Liver (tissue), 8 donors: ENCODE measurements at regions not wholly inside any gene's neighbourhood (a gene's known extent, or its start where the extent isn't known, plus 50 kb on each side); places are given as distances from the start of the nearest gene placed in this dataset.
"Not testable (repeated sequence)": the region's sequence is repeated elsewhere in the genome, so short reads cannot be mapped to it uniquely, and the experiment has no call there.

Experiments
- DNase-seq: peaks from one replicate; pipeline ENCODE4 v3.0.0-alpha.2; 2017; ENCODE audit warnings: low spot score
- H3K27ac ChIP-seq, 2 donors: one replicate each; pipeline ENCODE4 v1.7.0; 2013; ENCODE audit warnings: inconsistent platforms in 2 of 2, low read length in 2 of 2, control low read depth in 1 of 2, low read depth in 1 of 2, mild to moderate bottlenecking in 1 of 2
- H3K27me3 ChIP-seq, 4 donors: one replicate each; pipeline versions ENCODE4 v1.6.1 to v1.7.0; 2013; ENCODE audit warnings: low read length in 3 of 4, inconsistent platforms in 1 of 4, mild to moderate bottlenecking in 1 of 4, moderate library complexity in 1 of 4; ENCODE audit not compliant: control insufficient read depth in 4 of 4, insufficient read depth in 4 of 4
- H3K36me3 ChIP-seq, 4 donors: one replicate each; pipeline versions ENCODE4 v1.6.1 to v1.7.0; 2013; ENCODE audit warnings: low read length in 3 of 4, mild to moderate bottlenecking in 3 of 4, low read depth in 1 of 4, moderate library complexity in 1 of 4; ENCODE audit not compliant: control insufficient read depth in 4 of 4, insufficient read depth in 3 of 4
- H3K4me1 ChIP-seq, 4 donors: one replicate each; pipeline versions ENCODE4 v1.6.1 to v1.7.0; 2013; ENCODE audit warnings: low read length in 3 of 4, mild to moderate bottlenecking in 3 of 4, moderate library complexity in 1 of 4; ENCODE audit not compliant: control insufficient read depth in 4 of 4, insufficient read depth in 4 of 4
- H3K4me3 ChIP-seq, 3 donors: one replicate each; pipeline versions ENCODE4 v1.6.1 to v1.7.0; 2013; ENCODE audit warnings: low read length in 3 of 3, control low read depth in 1 of 3, low read depth in 1 of 3, mild to moderate bottlenecking in 1 of 3
- H3K9ac ChIP-seq, 2 donors: one replicate each; pipeline ENCODE4 v1.7.0; 2013; ENCODE audit warnings: low read length in 2 of 2, mild to moderate bottlenecking in 2 of 2, moderate library complexity in 2 of 2, control low read depth in 1 of 2, low read depth in 1 of 2
- H3K9me3 ChIP-seq, 4 donors: one replicate each; pipeline versions ENCODE4 v1.6.1 to v1.7.0; 2013; ENCODE audit warnings: low read length in 3 of 4; ENCODE audit not compliant: control insufficient read depth in 4 of 4
- EGR1 ChIP-seq, 2 donors: IDR thresholded peaks; 2 replicates each; pipeline ENCODE4 v1.6.1; 2016 to 2018; ENCODE audit warnings: antibody characterized with exemption in 2 of 2, low read depth in 2 of 2
- FOXA1 ChIP-seq: IDR thresholded peaks from 2 replicates; pipeline ENCODE4 v1.6.1; 2016; ENCODE audit warnings: antibody characterized with exemption
- FOXA2 ChIP-seq: IDR thresholded peaks from 2 replicates; pipeline ENCODE4 v1.6.1; 2016; ENCODE audit warnings: antibody characterized with exemption
- GABPA ChIP-seq, 2 donors: IDR thresholded peaks in 1 of 2; conservative IDR thresholded peaks in 1 of 2; 2 replicates each; pipeline ENCODE4 v1.6.1; 2016; ENCODE audit warnings: antibody characterized with exemption in 2 of 2, mild to moderate bottlenecking in 1 of 2, moderate library complexity in 1 of 2
- JUND ChIP-seq, 2 donors: IDR thresholded peaks; 2 replicates each; pipeline ENCODE4 v1.6.1; 2016; ENCODE audit warnings: antibody characterized with exemption in 2 of 2
- NR2F2 ChIP-seq: IDR thresholded peaks from 2 replicates; pipeline ENCODE4 v1.6.1; 2016; ENCODE audit warnings: antibody characterized with exemption
- RAD21 ChIP-seq, 2 donors: IDR thresholded peaks; 2 replicates each; pipeline ENCODE4 v1.6.1; 2016; ENCODE audit warnings: antibody characterized with exemption in 2 of 2, mild to moderate bottlenecking in 2 of 2
- RXRA ChIP-seq, 2 donors: IDR thresholded peaks; 2 replicates each; pipeline ENCODE4 v1.6.1; 2017 to 2018; ENCODE audit warnings: antibody characterized with exemption in 2 of 2, mild to moderate bottlenecking in 1 of 2
- SP1 ChIP-seq: IDR thresholded peaks from 2 replicates; pipeline ENCODE4 v1.6.1; 2018; ENCODE audit warnings: antibody characterized with exemption, mild to moderate bottlenecking
- TAF1 ChIP-seq: conservative IDR thresholded peaks from 2 replicates; pipeline ENCODE4 v1.6.1; 2016; ENCODE audit warnings: antibody characterized with exemption, mild to moderate bottlenecking
- YY1 ChIP-seq: IDR thresholded peaks from 2 replicates; pipeline ENCODE4 v1.6.1; 2016; ENCODE audit warnings: antibody characterized with exemption, mild to moderate bottlenecking
- WGBS: extraction: QIAGEN DNeasy Blood & Tissue Kit; methylation state at CpG from one replicate; pipeline ENCODE4 v1.1.7; 2013; 5-methylcytosine and 5-hydroxymethylcytosine counted together
- TF ChIP-seq, protein P1 (sequence below): IDR thresholded peaks from 2 replicates; pipeline ENCODE4 v1.6.1; 2016; ENCODE audit warnings: antibody characterized with exemption, mild to moderate bottlenecking
- TF ChIP-seq, protein P2 (sequence below): fragments of 150-350 bp; IDR thresholded peaks from 2 replicates; pipeline ENCODE4 v1.5.1; 2017; ENCODE audit warnings: improper control_type of control experiment, low read depth, low read length; ENCODE audit not compliant: missing input control
- TF ChIP-seq, protein P3 (sequence below): IDR thresholded peaks from 2 replicates; pipeline ENCODE4 v1.6.1; 2016; ENCODE audit warnings: antibody characterized with exemption
- donor health status: healthy.
- donor health status: healthy.
- donor health status: healthy.
- donor health status: healthy.
- donor health status: healthy.

DNA sequence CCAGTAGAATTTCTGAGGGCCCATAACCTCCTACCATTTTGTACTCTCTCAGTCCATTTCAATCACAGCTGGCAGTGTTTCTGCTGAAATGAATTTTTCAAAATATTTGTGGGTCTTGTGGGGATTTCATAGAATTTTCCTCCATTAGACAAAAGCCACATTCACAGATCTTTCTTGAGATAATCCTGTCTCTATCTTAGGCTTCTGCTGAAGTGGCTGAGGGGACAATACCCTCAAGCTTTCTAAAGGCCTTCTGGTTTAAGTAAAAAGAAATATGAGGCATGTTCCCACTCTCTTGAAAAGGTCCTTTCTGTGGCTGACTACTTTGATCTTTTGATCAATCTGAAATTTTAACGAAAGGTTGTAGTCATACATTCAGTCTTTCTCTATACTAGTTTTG is 1930.0 kb upstream of the AGA start:
- WGBS, result 74% methylated on average over 1 of the region's 1 CpG

DNA sequence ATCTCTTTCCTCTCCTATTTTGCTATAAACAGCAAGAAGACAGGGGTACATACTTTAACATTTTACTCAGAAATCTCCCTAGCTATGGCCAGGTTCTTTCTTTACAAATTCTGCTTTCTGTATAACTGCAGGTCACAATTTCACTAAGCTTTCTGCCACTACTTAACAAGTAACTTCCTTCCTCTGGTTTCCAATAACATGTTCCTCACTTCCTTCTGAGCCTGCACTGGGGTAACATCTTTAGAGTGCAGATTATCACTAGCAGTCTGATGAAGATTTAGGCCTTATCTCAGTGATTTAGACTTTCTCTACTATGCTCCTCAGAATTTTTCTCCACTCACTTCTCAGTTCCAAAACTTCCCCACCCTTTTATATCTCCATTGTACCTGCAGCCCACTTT is 1930.5 kb upstream of the AGA start:
- Histone ChIP-seq H3K36me3 (no peaks in the 10 kb centered on the region), H3K27ac (no peak overlapping the region), H3K9ac (no peak overlapping the region), H3K9me3 (no peaks in the 10 kb centered on the region), H3K4me1 (no peaks in the 10 kb centered on the region), H3K4me3 (no peak overlapping the region), H3K27me3 (no peaks in the 10 kb centered on the region)
- TF ChIP-seq EGR1 (IDR thresholded peaks at IDR 0.05; ENCODE audit: low read depth in 2 of 2), result no peak
- TF ChIP-seq, protein P1, sequence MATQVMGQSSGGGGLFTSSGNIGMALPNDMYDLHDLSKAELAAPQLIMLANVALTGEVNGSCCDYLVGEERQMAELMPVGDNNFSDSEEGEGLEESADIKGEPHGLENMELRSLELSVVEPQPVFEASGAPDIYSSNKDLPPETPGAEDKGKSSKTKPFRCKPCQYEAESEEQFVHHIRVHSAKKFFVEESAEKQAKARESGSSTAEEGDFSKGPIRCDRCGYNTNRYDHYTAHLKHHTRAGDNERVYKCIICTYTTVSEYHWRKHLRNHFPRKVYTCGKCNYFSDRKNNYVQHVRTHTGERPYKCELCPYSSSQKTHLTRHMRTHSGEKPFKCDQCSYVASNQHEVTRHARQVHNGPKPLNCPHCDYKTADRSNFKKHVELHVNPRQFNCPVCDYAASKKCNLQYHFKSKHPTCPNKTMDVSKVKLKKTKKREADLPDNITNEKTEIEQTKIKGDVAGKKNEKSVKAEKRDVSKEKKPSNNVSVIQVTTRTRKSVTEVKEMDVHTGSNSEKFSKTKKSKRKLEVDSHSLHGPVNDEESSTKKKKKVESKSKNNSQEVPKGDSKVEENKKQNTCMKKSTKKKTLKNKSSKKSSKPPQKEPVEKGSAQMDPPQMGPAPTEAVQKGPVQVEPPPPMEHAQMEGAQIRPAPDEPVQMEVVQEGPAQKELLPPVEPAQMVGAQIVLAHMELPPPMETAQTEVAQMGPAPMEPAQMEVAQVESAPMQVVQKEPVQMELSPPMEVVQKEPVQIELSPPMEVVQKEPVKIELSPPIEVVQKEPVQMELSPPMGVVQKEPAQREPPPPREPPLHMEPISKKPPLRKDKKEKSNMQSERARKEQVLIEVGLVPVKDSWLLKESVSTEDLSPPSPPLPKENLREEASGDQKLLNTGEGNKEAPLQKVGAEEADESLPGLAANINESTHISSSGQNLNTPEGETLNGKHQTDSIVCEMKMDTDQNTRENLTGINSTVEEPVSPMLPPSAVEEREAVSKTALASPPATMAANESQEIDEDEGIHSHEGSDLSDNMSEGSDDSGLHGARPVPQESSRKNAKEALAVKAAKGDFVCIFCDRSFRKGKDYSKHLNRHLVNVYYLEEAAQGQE, result no peak
- TF ChIP-seq FOXA1, result no peak
- TF ChIP-seq, protein P2, sequence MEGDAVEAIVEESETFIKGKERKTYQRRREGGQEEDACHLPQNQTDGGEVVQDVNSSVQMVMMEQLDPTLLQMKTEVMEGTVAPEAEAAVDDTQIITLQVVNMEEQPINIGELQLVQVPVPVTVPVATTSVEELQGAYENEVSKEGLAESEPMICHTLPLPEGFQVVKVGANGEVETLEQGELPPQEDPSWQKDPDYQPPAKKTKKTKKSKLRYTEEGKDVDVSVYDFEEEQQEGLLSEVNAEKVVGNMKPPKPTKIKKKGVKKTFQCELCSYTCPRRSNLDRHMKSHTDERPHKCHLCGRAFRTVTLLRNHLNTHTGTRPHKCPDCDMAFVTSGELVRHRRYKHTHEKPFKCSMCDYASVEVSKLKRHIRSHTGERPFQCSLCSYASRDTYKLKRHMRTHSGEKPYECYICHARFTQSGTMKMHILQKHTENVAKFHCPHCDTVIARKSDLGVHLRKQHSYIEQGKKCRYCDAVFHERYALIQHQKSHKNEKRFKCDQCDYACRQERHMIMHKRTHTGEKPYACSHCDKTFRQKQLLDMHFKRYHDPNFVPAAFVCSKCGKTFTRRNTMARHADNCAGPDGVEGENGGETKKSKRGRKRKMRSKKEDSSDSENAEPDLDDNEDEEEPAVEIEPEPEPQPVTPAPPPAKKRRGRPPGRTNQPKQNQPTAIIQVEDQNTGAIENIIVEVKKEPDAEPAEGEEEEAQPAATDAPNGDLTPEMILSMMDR, result no peak
- TF ChIP-seq FOXA2, result no peak
- TF ChIP-seq, protein P3, sequence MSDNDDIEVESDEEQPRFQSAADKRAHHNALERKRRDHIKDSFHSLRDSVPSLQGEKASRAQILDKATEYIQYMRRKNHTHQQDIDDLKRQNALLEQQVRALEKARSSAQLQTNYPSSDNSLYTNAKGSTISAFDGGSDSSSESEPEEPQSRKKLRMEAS, result no peak
- no peak for TF ChIP-seq JUND (IDR thresholded peaks at IDR 0.05)
- no peak for TF ChIP-seq SP1
- TF ChIP-seq TAF1, result no peak
- DNase-seq, result no peak

More for the DNA sequence above, 1930.0 kb upstream of the AGA start:
- DNase-seq, result no peak
- Histone ChIP-seq H3K4me3 (no peak overlapping the region), H3K36me3 (no peaks in the 10 kb centered on the region), H3K9ac (no peak overlapping the region), H3K27me3 (no peaks in the 10 kb centered on the region), H3K27ac (no peak overlapping the region), H3K4me1 (no peaks in the 10 kb centered on the region), H3K9me3 (no peaks in the 10 kb centered on the region)
- TF ChIP-seq GABPA (IDR thresholded peaks at IDR 0.05 in 1 of 2, conservative IDR thresholded peaks at IDR 0.05 in 1 of 2) (no peak), FOXA1 (no peak), YY1 (no peak), RXRA (IDR thresholded peaks at IDR 0.05) (no peak), NR2F2 (no peak), FOXA2 (no peak), RAD21 (IDR thresholded peaks at IDR 0.05) (no peak), SP1 (no peak), EGR1 (IDR thresholded peaks at IDR 0.05; ENCODE audit: low read depth in 2 of 2) (no peak)
- TF ChIP-seq, protein P2, result no peak
- TF ChIP-seq, protein P3, result no peak
- TF ChIP-seq, protein P1, result no peak

DNA sequence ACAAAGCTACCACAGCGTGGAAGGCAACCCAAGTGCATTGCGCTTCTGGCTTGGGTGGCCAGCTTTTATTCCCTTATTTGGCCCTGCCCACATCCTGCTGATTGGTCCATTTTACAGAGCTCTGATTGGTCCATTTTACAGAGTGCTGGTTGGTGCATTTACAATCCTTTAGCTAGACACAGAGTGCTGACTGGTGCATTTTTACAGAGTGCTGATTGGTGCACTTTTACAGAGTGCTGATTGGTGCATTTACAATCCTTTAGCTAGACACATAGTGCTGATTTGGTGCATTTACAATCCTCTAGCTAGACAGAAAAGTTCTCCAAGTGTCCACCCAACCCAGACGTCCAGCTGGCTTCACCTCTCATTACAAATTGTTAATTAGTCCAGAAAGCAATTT is 1936.6 kb upstream of the AGA start:
- not testable (repeated sequence) for H3K9me3 ChIP-seq, H3K4me1 ChIP-seq, H3K27me3 ChIP-seq, H3K4me3 ChIP-seq, H3K36me3 ChIP-seq, H3K27ac ChIP-seq, H3K9ac ChIP-seq, DNase-seq
- 85% methylated on average over 3 of the region's 3 CpGs for WGBS
